Muscle layer of colon (tissue), 2 donors: ENCODE measurements at regions not wholly inside any gene's neighbourhood (a gene's known extent, or its start where the extent isn't known, plus 50 kb on each side); places are given as distances from the start of the nearest gene placed in this dataset.

ENCODE experiments used
- H3K27ac ChIP-seq: one replicate; pipeline ENCODE4 v1.7.0; 2013; ENCODE audit warnings: low read depth, mild to moderate bottlenecking, low read length, moderate library complexity
- H3K27me3 ChIP-seq, 2 donors: one replicate each; pipeline ENCODE4 v1.7.0; 2013; ENCODE audit warnings: low read length in 2 of 2, mild to moderate bottlenecking in 2 of 2; ENCODE audit not compliant: insufficient read depth in 2 of 2, control insufficient read depth in 1 of 2
- H3K36me3 ChIP-seq: one replicate; pipeline ENCODE4 v1.7.0; 2013; ENCODE audit warnings: mild to moderate bottlenecking, low read length; ENCODE audit not compliant: insufficient read depth
- H3K4me1 ChIP-seq: one replicate; pipeline ENCODE4 v1.7.0; 2013; ENCODE audit warnings: mild to moderate bottlenecking, low read length; ENCODE audit not compliant: insufficient read depth
- H3K4me3 ChIP-seq, 2 donors: one replicate each; pipeline ENCODE4 v1.7.0; 2013; ENCODE audit warnings: low read length in 2 of 2, low read depth in 1 of 2, mild to moderate bottlenecking in 1 of 2, moderate library complexity in 1 of 2
- H3K9ac ChIP-seq: one replicate; pipeline ENCODE4 v1.7.0; 2013; ENCODE audit warnings: low read length
- H3K9me3 ChIP-seq: one replicate; pipeline ENCODE4 v1.7.0; 2013; ENCODE audit warnings: mild to moderate bottlenecking, low read length
- donor health status: abdominal sarcoma.
- donor health status: Adenocarcinoma of cecum.

DNA sequence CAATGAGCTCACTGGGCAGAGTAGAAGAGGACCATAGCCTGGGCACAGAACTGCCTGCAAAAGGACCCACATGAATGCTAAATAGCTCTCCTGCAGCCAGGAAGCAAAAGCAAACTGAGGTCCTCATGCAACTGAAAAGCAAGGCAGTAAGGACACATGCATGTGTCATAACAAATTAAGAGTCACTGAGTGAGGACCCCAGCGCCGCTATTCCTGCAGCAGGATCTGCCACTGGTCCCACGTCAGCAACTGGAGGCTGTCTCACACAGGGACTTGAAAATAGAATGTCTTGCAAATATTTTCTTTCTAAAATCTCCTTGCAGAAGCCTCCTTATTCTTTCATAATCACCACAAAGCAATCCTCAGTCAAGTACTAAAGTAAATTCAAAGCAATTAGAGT, 559.6 kb upstream of the DAB1 start:
- Histone ChIP-seq H3K9me3 (no peaks in the 10 kb centered on the region), H3K9ac (no peak overlapping the region), H3K4me3 (no peak overlapping the region), H3K4me1 (no peaks in the 10 kb centered on the region), H3K27ac (no peak overlapping the region), H3K27me3 (no peaks in the 10 kb centered on the region), H3K36me3 (no peaks in the 10 kb centered on the region)

DNA sequence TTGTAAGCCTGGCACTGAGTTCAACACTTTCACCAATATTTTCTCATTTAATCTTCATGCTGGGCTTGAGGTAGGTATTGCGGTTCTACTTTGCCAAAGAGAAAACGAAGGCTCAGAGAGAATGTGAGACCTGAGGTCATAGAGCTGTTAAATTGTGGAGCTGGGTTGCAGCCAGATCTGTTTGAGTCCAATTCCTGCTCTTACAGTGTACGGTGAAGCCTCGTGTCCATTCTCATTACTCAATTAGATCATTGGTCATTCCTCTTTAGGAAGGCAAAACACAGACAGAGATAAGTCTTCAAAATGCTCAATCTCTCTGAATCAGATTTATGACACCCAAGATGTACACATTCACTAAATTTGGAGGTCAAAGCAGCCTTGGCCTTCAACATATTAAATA, 559.0 kb upstream of the DAB1 start:
- no peak overlapping the region for H3K27ac ChIP-seq
- no peaks in the 10 kb centered on the region for H3K27me3 ChIP-seq
- no peak overlapping the region for H3K4me3 ChIP-seq

GRCh38 chr1:57976216-57976615, 552.4 kb upstream of the DAB1 start:
- Histone ChIP-seq H3K4me1 (no peaks in the 10 kb centered on the region), H3K9ac (no peak overlapping the region), H3K27me3 (no peaks in the 10 kb centered on the region), H3K9me3 (no peaks in the 10 kb centered on the region), H3K36me3 (no peaks in the 10 kb centered on the region), H3K27ac (no peak overlapping the region), H3K4me3 (no peak overlapping the region)

More for the DNA sequence above, 559.0 kb upstream of the DAB1 start:
- H3K36me3 ChIP-seq = no peaks in the 10 kb centered on the region
- no peak overlapping the region for H3K9ac ChIP-seq
- H3K4me1 ChIP-seq = no peaks in the 10 kb centered on the region
- H3K9me3 ChIP-seq = no peaks in the 10 kb centered on the region

- no peaks in the 10 kb centered on the region for H3K4me1 ChIP-seq
- H3K27ac ChIP-seq = no peak overlapping the region
- H3K9me3 ChIP-seq = no peaks in the 10 kb centered on the region
- no peaks in the 10 kb centered on the region for H3K27me3 ChIP-seq
- H3K4me3 ChIP-seq = no peak overlapping the region
- H3K36me3 ChIP-seq = no peaks in the 10 kb centered on the region
- H3K9ac ChIP-seq = no peak overlapping the region
Measured at GRCh38 chr1:57968321-57968720, 544.5 kb upstream of the DAB1 start.

DNA sequence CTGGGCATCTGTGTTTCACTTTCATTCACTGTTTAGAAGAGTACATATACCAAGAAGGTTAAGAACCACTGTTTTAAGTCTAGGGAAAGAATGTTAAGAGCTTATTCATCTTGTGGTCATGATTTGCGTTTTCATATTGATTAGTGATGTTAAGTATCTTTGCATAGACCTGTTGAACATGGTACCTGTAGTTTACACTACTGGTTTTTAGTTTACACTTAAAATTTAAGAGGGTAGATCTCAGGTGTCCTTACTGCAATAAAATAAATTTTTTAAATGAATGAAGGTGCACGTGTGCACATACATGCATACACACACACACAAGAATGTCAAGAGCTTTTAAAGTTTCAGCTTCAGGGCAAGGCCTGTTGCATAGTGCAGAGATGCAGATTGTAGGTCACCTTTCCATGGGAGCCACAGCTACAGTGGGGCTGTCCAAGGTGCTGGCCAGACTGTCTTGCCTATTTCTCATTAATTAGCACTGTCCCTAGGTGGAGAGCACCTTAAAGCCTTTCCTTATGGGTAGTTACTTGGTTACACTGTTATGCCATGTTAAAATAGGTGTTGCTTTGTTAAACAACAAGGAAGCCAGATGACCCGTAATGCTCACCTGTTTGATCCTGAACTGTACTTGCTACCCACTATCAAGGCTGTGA, 543.0 kb upstream of the DAB1 start:
- Histone ChIP-seq H3K27ac (no peak overlapping the region), H3K4me3 (no peak overlapping the region), H3K36me3 (no peaks in the 10 kb centered on the region), H3K9ac (no peak overlapping the region), H3K9me3 (no peaks in the 10 kb centered on the region), H3K4me1 (no peaks in the 10 kb centered on the region), H3K27me3 (no peaks in the 10 kb centered on the region)

- Histone ChIP-seq H3K4me3 (no peak overlapping the region), H3K9me3 (no peaks in the 10 kb centered on the region), H3K27ac (no peak overlapping the region), H3K27me3 (no peaks in the 10 kb centered on the region), H3K36me3 (no peaks in the 10 kb centered on the region), H3K4me1 (no peaks in the 10 kb centered on the region), H3K9ac (no peak overlapping the region)
Measured at GRCh38 chr1:57966340-57966739, 542.5 kb upstream of the DAB1 start.

GRCh38 chr1:57963581-57963980, 539.7 kb upstream of the DAB1 start:
- Histone ChIP-seq H3K27me3 (no peaks in the 10 kb centered on the region), H3K36me3 (no peaks in the 10 kb centered on the region), H3K9me3 (no peaks in the 10 kb centered on the region), H3K4me1 (no peaks in the 10 kb centered on the region), H3K4me3 (no peak overlapping the region), H3K27ac (no peak overlapping the region), H3K9ac (no peak overlapping the region)

- H3K4me1 ChIP-seq = no peaks in the 10 kb centered on the region
- H3K36me3 ChIP-seq = no peaks in the 10 kb centered on the region
- no peak overlapping the region for H3K27ac ChIP-seq
- no peak overlapping the region for H3K4me3 ChIP-seq
- no peak overlapping the region for H3K9ac ChIP-seq
- no peaks in the 10 kb centered on the region for H3K27me3 ChIP-seq
- H3K9me3 ChIP-seq = no peaks in the 10 kb centered on the region
Measured at GRCh38 chr1:57959531-57960241, 535.8 kb upstream of the DAB1 start.

GRCh38 chr1:57957576-57957975, 533.7 kb upstream of the DAB1 start:
- no peaks in the 10 kb centered on the region for H3K4me1 ChIP-seq
- no peak overlapping the region for H3K9ac ChIP-seq
- H3K9me3 ChIP-seq = no peaks in the 10 kb centered on the region
- no peak overlapping the region for H3K27ac ChIP-seq
- H3K27me3 ChIP-seq = no peaks in the 10 kb centered on the region
- H3K4me3 ChIP-seq = no peak overlapping the region
- no peaks in the 10 kb centered on the region for H3K36me3 ChIP-seq

- no peaks in the 10 kb centered on the region for H3K27me3 ChIP-seq
- no peak overlapping the region for H3K9ac ChIP-seq
Measured at GRCh38 chr1:57951390-57951789, 527.5 kb upstream of the DAB1 start.

GRCh38 chr1:57949168-57949567, 525.3 kb upstream of the DAB1 start:
- Histone ChIP-seq H3K9me3 (no peaks in the 10 kb centered on the region), H3K4me3 (no peak overlapping the region), H3K27me3 (no peaks in the 10 kb centered on the region), H3K9ac (no peak overlapping the region), H3K36me3 (no peaks in the 10 kb centered on the region), H3K27ac (no peak overlapping the region), H3K4me1 (no peaks in the 10 kb centered on the region)

More at GRCh38 chr1:57951390-57951789, 527.5 kb upstream of the DAB1 start:
- H3K4me1 ChIP-seq = no peaks in the 10 kb centered on the region
- no peaks in the 10 kb centered on the region for H3K9me3 ChIP-seq
- H3K36me3 ChIP-seq = no peaks in the 10 kb centered on the region
- H3K27ac ChIP-seq = no peak overlapping the region
- H3K4me3 ChIP-seq = no peak overlapping the region

DNA sequence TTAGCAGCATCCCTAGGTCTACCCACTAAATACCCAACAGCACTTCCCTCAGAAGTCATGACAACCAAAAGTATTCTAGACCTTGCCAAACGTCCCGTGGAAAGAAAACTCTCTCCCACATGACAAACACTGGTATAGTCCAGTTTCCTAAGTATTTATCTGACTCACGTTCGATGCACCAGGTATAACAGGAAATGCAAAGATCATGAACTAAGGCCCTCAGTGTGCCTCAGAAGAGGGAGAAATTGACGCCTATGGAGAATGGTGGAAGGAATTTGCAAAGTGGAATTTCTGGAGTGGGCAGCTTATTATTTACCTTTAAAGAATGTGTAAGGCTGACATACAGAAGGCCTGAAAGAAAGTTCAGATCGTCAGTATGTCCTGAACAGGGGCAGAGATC, 523.6 kb upstream of the DAB1 start:
- H3K4me1 ChIP-seq = no peaks in the 10 kb centered on the region

More for the DNA sequence above, 523.6 kb upstream of the DAB1 start:
- no peaks in the 10 kb centered on the region for H3K27me3 ChIP-seq
- no peaks in the 10 kb centered on the region for H3K36me3 ChIP-seq
- H3K9ac ChIP-seq = no peak overlapping the region
- no peaks in the 10 kb centered on the region for H3K9me3 ChIP-seq
- H3K27ac ChIP-seq = no peak overlapping the region
- H3K4me3 ChIP-seq = no peak overlapping the region
